HG03039 (cell line): ENCODE measurements at regions not wholly inside any gene's neighbourhood (a gene's known extent, or its start where the extent isn't known, plus 50 kb on each side); places are given as distances from the start of the nearest gene placed in this dataset.

ENCODE experiments used
- ATAC-seq: cut with Tn5 transposase; IDR thresholded peaks from one replicate; pipeline ENCODE4 v1.9.1; 2021; ENCODE audit warnings: mild to moderate bottlenecking, moderate library complexity; ENCODE audit not compliant: unreplicated experiment

GRCh38 chr16:63239065-63239570, 1202.9 kb upstream of the CDH8 start:
- ATAC-seq = no peak

- ATAC-seq = no peak
These were observed 1194.3 kb upstream of the CDH8 start for GRCh38 chr16:63230421-63231040.

- ATAC-seq = no peak
These were observed 1192.0 kb upstream of the CDH8 start for GRCh38 chr16:63228259-63228658.

- no peak for ATAC-seq
These were observed 1187.6 kb upstream of the CDH8 start for GRCh38 chr16:63223851-63224250.

- no peak for ATAC-seq
These were observed 1180.6 kb upstream of the CDH8 start for GRCh38 chr16:63216696-63217423.

- no peak for ATAC-seq
These were observed 1165.6 kb upstream of the CDH8 start for GRCh38 chr16:63201851-63202250.

- ATAC-seq = no peak
These were observed 1164.7 kb upstream of the CDH8 start for GRCh38 chr16:63200940-63201339.

- no peak for ATAC-seq
These were observed 1159.1 kb upstream of the CDH8 start for GRCh38 chr16:63195336-63195735.

- ATAC-seq = no peak
These were observed 1156.7 kb upstream of the CDH8 start for GRCh38 chr16:63192980-63193379.

- ATAC-seq = no peak
These were observed 1152.0 kb upstream of the CDH8 start for GRCh38 chr16:63188086-63188771.

- ATAC-seq = no peak
These were observed 1151.4 kb upstream of the CDH8 start for GRCh38 chr16:63187638-63188037.

GRCh38 chr16:63185235-63185780, 1149.1 kb upstream of the CDH8 start:
- ATAC-seq = no peak

- ATAC-seq = no peak
These were observed 1147.5 kb upstream of the CDH8 start for GRCh38 chr16:63183743-63184142.

GRCh38 chr16:63175313-63175712, 1139.1 kb upstream of the CDH8 start:
- ATAC-seq = no peak

- ATAC-seq = no peak
These were observed 1138.6 kb upstream of the CDH8 start for GRCh38 chr16:63174801-63175200.

GRCh38 chr16:63171545-63171944, 1135.3 kb upstream of the CDH8 start:
- ATAC-seq = no peak

- no peak for ATAC-seq
These were observed 1132.9 kb upstream of the CDH8 start for GRCh38 chr16:63169100-63169499.

- no peak for ATAC-seq
These were observed 1121.6 kb upstream of the CDH8 start for GRCh38 chr16:63157818-63158217.

GRCh38 chr16:63146251-63146650, 1110.0 kb upstream of the CDH8 start:
- ATAC-seq = no peak

GRCh38 chr16:63145411-63145810, 1109.2 kb upstream of the CDH8 start:
- ATAC-seq = no peak

- ATAC-seq = no peak
These were observed 1098.8 kb upstream of the CDH8 start for GRCh38 chr16:63135069-63135468.

- no peak for ATAC-seq
These were observed 1095.3 kb upstream of the CDH8 start for GRCh38 chr16:63131503-63131902.
